Dedifferentiated amniotic fluid mesenchymal stem cell (primary cell): ENCODE measurements at regions not wholly inside any gene's neighbourhood (a gene's known extent, or its start where the extent isn't known, plus 50 kb on each side); places are given as distances from the start of the nearest gene placed in this dataset.
"Not testable (repeated sequence)": the region's sequence is repeated elsewhere in the genome, so short reads cannot be mapped to it uniquely, and the experiment has no call there.

ENCODE experiments used
- DNase-seq: peaks from one replicate; pipeline ENCODE4 v3.0.0-alpha.2; 2016; ENCODE audit errors: extremely low spot score

GRCh38 chr7:68887116-68887515, 711.2 kb upstream of the AUTS2 start:
- DNase-seq = not testable (repeated sequence)

GRCh38 chr7:68888971-68889385, 709.3 kb upstream of the AUTS2 start:
- no peak for DNase-seq

GRCh38 chr7:68892236-68892635, 706.0 kb upstream of the AUTS2 start:
- peak; percentile 15 for DNase-seq

- no peak for DNase-seq
Measured at GRCh38 chr7:68893411-68893810, 704.9 kb upstream of the AUTS2 start.

- not testable (repeated sequence) for DNase-seq
Measured at GRCh38 chr7:68899156-68899555, 699.1 kb upstream of the AUTS2 start.

- no peak for DNase-seq
Measured at GRCh38 chr7:68900096-68900495, 698.2 kb upstream of the AUTS2 start.

GRCh38 chr7:68904630-68905029, 693.6 kb upstream of the AUTS2 start:
- DNase-seq = no peak

GRCh38 chr7:68911754-68912153, 686.5 kb upstream of the AUTS2 start:
- DNase-seq = no peak

GRCh38 chr7:68914006-68914405, 684.3 kb upstream of the AUTS2 start:
- no peak for DNase-seq

- DNase-seq = no peak
Measured at GRCh38 chr7:68917041-68917651, 681.1 kb upstream of the AUTS2 start.

- DNase-seq = no peak
Measured at GRCh38 chr7:68918621-68919020, 679.7 kb upstream of the AUTS2 start.

GRCh38 chr7:68922850-68923249, 675.4 kb upstream of the AUTS2 start:
- no peak for DNase-seq

GRCh38 chr7:68925241-68925640, 673.0 kb upstream of the AUTS2 start:
- no peak for DNase-seq

GRCh38 chr7:68929781-68930261, 668.5 kb upstream of the AUTS2 start:
- no peak for DNase-seq

- DNase-seq = no peak
Measured at GRCh38 chr7:68936471-68937035, 661.7 kb upstream of the AUTS2 start.

- no peak for DNase-seq
Measured at GRCh38 chr7:68938151-68938550, 660.1 kb upstream of the AUTS2 start.

- DNase-seq = no peak
Measured at GRCh38 chr7:68943786-68944185, 654.5 kb upstream of the AUTS2 start.

GRCh38 chr7:68955656-68956055, 642.6 kb upstream of the AUTS2 start:
- DNase-seq = no peak

- no peak for DNase-seq
Measured at GRCh38 chr7:68958571-68958970, 639.7 kb upstream of the AUTS2 start.

- DNase-seq = peak; percentile 47
Measured at GRCh38 chr7:68963552-68963951, 634.7 kb upstream of the AUTS2 start.

GRCh38 chr7:68964060-68964459, 634.2 kb upstream of the AUTS2 start:
- DNase-seq = no peak

GRCh38 chr7:68965351-68965750, 632.9 kb upstream of the AUTS2 start:
- DNase-seq = no peak

- DNase-seq = no peak
Measured at GRCh38 chr7:68967598-68967997, 630.7 kb upstream of the AUTS2 start.

GRCh38 chr7:68969571-68969970, 628.7 kb upstream of the AUTS2 start:
- no peak for DNase-seq
